Sigmoid colon (tissue), 4 donors: ENCODE measurements at regions not wholly inside any gene's neighbourhood (a gene's known extent, or its start where the extent isn't known, plus 50 kb on each side); places are given as distances from the start of the nearest gene placed in this dataset.
"Not testable (repeated sequence)": the region's sequence is repeated elsewhere in the genome, so short reads cannot be mapped to it uniquely, and the experiment has no call there.

Experiments
- EP300 ChIP-seq, 4 donors: sonication (generic); formaldehyde crosslinking; IDR thresholded peaks; one replicate each; pipeline ENCODE4 v1.6.1; 2017; ENCODE audit warnings: antibody characterized with exemption in 4 of 4
- POLR2AphosphoS5 ChIP-seq, 4 donors: sonication (generic); formaldehyde crosslinking; IDR thresholded peaks; one replicate each; pipeline ENCODE4 v1.6.1; 2017; ENCODE audit warnings: antibody characterized with exemption in 4 of 4

GRCh38 chr4:63062891-63063290 lies 1346.4 kb downstream of the TECRL start:
- not testable (repeated sequence) for TF ChIP-seq EP300, POLR2AphosphoS5 (IDR thresholded peaks at IDR 0.05)
